H54 (cell line): ENCODE measurements at regions not wholly inside any gene's neighbourhood (a gene's known extent, or its start where the extent isn't known, plus 50 kb on each side); places are given as distances from the start of the nearest gene placed in this dataset.
"Not testable (repeated sequence)": the region's sequence is repeated elsewhere in the genome, so short reads cannot be mapped to it uniquely, and the experiment has no call there.

Experiments used
- DNase-seq: peaks from one replicate; pipeline ENCODE4 v3.0.0; 2011; ENCODE audit warnings: low spot score, mixed read lengths; ENCODE audit not compliant: insufficient read length
- FAIRE-seq: peaks from 3 replicates; lab custom pipeline; 2011; peaks lifted over from hg19 to GRCh38; lab: Jason Lieb, UNC
- POLR2A ChIP-seq: IDR thresholded peaks from 2 replicates; pipeline ENCODE4 v1.6.1; 2011; ENCODE audit warnings: low read depth, mild to moderate bottlenecking, low read length

DNA sequence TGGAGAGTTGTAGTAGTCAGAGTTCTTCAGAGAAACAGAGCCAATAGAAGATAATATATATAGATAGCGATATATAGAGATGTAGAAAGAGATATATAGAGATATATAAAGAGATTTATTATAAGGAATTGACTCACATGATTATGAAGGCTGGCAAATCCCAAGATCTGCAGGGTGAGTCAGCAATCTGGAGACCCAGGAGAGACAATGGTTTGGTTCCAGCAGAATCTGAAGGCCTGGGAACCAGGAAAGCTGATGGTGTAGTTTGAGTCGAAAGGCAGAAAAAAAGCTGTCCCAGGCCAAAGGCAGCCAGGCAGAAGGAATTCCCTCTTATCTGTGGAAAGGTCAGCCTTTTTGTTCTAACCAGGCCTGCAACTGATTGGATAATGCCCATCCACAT lies 194.1 kb downstream of the NUFIP1 start:
- DNase-seq = no peak
- no peak for TF ChIP-seq POLR2A
- no peak for FAIRE-seq

DNA sequence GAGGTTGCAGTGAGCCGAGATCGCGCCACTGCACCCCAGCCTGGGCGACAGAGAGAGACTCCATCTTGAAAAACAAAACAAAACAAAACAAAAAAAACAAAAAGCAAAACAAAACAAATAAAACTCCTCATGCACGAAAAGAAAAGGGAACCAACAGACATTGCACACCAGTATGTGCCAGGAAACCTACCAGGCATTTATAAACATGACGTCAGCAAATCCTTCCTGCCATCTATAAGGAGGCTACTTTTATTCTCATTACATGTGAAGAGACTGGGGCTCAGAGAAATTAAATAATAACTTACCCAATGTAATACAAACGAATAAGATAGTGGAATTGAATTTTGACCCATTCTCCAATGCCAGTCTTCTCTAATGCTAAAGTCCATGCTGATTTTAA lies 197.2 kb downstream of the NUFIP1 start:
- no peak for TF ChIP-seq POLR2A
- DNase-seq (no peak), FAIRE-seq (no peak)

DNA sequence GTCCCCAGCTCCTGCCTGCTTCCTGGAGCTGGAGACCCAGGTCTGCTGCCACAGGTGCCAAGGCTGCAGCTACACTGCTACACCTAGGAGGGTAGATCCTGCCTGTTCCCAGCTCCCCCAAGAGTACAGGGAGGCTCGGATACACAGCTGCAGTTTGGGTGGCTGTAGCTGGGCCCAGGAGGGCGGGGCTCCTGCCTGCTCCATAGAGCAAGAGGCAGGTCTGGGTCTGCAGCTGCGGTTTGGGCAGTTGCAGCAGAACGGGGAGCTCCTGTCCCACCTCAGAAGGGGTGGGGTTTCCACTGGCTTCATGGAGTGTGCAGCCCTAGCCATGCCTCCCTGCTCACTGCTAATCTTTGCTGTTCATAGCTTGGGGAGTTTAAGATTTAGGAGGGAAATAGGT lies 199.0 kb downstream of the NUFIP1 start:
- DNase-seq = no peak
- TF ChIP-seq POLR2A = no peak
- FAIRE-seq = no peak

DNA sequence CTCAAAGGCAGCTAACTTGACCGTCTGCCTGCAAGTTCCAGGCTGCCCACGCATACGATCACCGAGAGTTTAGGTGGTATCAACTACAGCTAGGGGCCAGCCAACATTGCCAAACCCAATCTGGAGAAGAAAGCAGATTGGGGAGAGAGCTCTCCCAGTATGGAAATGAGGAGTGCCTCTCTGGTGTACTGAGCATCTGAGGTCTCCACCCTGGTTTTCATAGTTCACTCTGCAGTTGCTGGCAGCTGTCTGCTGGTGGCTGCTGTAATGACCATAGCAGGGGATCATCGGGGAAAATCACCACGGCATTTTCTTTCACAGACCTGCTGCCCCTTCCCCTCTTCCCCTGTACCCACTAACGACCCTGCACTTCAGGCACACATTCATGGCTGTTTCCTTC lies 201.7 kb downstream of the NUFIP1 start:
- DNase-seq = no peak
- TF ChIP-seq POLR2A = no peak
- FAIRE-seq = no peak

DNA sequence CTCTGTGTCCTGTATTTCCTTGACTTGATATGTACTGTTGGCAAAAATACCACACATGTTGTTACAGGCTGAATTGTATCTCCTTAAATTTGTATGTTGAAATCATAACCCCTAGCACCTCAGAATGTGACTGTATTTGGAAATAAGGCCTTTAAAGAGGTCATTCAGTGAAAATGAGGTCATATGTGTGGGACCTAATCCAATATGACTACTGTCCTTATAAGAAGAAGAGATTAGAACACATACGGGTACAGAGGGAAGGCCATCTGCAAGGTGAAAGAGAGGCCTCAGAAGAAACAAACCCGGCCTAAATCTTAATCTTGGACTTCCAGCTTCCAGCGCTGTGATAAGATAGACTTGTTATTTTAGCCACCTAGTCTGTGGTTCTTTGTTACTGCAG lies 202.5 kb downstream of the NUFIP1 start:
- FAIRE-seq (no peak), DNase-seq (no peak)
- no peak for TF ChIP-seq POLR2A

DNA sequence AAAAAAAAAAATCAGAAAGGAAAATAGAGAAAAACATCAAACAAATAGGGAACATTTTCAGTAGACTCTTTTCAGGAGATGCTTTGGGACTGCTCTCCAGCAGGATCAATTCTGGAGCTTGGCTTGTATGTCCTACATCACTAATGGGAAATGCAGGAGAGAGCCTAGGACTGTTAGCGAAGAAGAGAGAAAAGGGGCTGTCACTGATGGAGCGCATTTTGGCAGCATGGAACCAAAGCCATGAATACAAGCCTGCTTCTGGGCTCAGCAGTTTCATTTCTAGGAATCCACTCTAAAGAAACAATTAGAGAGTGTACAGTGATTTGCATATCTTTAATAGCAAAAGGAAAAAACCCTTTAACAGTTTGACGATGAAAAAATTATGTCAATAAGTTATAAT lies 203.9 kb downstream of the NUFIP1 start:
- FAIRE-seq = no peak
- no peak for TF ChIP-seq POLR2A

DNA sequence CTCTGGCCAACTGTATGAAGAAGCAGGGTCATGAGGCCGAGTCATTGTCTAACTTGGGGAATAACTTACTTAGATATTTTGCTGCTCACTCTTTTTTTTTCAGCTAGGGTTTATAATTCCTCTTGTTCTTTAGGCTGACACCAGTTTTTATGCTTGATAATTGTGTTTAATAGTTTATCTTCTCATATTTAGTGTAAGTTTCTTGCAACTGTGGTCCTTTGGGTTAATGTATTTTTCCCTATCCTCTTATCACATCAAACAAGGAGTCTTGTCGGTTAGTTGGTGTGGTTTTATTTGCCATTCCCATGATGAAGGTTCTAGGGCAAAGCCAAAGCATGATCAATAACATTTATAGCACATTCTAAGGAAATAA lies 204.6 kb downstream of the NUFIP1 start:
- FAIRE-seq = no peak
- no peak for TF ChIP-seq POLR2A
- DNase-seq = no peak

More for the DNA sequence above, 203.9 kb downstream of the NUFIP1 start:
- DNase-seq = no peak

DNA sequence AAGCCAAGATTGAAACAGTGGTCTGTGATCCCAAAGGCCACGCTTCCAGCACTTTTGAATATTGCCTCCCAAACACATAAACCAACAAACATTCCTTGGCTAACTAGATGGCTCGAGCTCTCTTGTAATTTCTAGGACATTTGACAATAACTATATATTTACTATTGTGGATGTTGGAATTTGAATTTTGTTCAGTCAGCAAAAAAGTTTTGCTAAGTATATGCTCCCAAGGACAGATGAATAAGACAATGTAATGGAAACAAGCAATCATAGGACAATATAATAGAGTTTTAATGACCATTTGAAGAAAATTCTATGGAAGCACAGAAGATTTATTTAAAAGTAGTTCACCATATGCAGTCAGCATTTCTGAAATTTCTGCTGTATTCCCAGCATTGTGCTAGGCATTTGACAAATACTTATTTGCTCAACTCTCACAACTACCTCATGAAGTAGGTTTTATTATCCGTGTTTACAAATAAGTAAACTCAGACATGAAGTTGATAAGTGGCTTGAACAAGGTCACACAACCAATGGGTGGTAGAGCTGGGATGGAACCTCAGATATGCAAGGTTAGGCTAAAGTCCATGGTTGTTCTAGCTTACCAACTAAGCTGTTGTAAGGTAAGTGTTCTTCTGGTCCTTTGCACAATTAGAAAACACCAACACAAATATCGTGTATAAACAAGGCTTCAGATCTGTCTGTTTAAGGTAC lies 205.1 kb downstream of the NUFIP1 start:
- TF ChIP-seq POLR2A = no peak
- FAIRE-seq = no peak

DNA sequence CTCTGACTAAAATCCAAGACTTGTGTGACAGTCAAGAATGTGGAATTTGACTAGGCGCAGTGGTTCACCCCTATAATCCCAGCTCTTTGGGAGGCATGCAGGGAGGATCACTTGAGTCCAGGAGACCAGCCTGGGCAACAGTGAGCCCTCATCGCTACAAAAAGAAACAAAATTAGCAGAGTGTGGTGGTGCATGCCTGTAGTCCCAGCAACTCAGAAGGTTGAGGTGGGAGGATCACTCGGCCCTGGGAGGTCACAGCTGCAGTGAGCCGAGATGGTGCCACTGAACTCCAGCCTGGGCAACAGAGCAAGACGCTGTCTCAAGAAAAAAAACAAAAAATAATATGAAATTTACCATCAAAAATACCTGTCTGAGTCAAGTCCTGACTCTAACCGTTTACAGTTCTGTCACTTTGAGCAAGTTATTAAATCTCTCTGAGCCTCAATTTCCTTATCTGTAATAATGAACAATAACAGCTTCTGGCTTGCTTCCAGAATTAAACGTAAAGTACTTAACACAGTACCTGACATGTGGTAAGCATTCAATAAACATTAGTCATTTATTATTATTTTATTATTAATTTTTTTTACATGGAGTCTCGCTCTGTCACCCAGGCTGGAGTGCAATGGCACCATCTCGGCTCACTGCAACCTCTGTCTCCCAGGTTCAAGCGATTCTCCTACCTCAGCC lies 204.6 kb upstream of the TSC22D1 start:
- no peak for TF ChIP-seq POLR2A
- FAIRE-seq (no peak), DNase-seq (no peak)

More for the DNA sequence above, 205.1 kb downstream of the NUFIP1 start:
- no peak for DNase-seq

DNA sequence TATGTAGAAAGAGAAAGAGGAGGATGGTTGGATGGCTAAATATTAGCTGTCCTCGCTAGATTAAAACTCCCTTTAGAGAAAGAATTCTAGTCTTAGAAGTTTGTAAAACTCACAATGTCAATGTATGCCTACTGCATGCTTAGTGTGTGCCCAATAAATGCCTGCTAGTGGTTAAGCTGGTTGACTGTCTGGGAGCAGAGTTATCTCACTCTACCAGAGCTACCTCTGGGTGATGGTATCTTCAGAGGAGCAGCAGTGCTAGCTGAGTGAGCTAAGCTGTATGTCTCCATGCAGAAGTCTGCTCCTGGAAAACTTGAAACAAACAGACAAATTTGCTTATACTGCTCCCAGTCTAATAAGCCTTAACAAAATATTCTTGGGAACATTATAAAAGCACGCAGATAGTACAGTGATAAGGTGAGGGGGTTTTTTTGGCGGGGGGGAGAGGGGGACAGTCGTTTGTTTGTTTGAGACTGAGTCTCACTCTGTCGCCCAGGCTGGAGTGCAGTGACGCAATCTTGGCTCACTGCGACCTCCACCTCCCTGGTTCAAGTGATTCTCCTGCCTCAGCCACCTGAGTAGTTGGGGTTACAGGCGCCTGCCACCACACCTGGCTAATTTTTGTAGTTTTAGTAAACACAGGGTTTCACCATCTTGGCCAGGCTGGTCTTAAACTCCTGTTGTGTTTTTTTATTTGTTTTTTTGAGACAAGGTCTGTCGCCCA lies 202.8 kb upstream of the TSC22D1 start:
- no peak for FAIRE-seq
- DNase-seq = no peak
- TF ChIP-seq POLR2A = no peak

DNA sequence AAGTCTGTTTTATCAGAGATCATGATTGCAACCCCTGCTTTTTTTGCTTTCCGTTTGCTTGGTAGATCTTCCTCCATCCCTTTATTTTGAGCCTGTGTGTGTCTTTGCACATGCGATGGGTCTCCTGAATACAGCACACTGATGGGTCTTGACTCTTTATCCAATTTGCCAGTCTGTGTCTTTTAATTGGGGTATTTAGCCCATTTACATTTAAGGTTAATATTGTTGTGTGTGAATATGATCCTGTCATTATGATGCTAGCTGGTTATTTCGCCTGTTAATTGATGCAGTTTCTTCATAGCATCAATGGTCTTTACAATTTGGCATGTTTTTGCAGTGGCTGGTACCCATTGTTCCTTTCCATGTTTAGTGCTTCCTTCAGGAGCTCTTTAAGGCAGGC lies 199.2 kb upstream of the TSC22D1 start:
- FAIRE-seq = not testable (repeated sequence)

DNA sequence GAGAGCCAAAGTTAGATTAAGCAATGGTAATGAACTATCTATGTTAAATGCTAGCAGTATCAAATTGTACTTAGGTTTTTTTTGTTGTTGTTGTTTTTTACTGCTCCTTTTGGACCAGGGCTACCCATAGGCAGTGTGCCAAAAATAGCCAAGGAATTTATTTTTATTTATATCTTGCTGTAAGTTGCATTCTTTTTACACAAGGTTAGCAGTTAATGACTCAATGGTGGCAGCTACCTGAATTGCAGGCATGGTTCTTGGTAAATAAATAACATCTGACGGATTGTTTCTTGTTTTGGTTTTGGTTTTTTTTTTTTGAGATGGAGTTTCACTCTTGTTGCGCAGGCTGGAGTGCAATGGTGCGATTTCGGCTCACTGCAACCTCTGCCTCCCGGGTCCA lies 194.8 kb upstream of the TSC22D1 start:
- DNase-seq (no peak), FAIRE-seq (no peak)
- no peak for TF ChIP-seq POLR2A

More for the DNA sequence above, 199.2 kb upstream of the TSC22D1 start:
- DNase-seq = not testable (repeated sequence)

DNA sequence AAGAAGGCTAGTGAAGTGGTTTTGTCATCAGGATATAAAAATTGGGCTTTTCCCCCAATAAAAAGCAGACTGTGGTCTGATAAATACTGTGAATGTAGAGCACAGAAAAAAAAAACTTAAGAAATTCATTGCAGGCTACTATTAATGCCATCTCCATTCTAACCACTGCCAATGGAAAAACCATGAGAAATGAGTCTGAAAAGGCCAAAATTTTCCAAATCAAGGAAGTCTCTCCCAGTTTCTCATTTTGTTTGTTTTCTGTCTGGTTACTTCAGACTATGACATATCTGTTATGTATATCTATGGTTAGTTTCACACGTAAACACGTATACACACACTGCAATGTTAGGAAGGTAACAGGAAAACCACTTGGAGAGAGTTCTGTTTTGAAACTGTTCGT lies 193.6 kb upstream of the TSC22D1 start:
- DNase-seq (no peak), FAIRE-seq (no peak)
- TF ChIP-seq POLR2A = no peak
